SIG-M5 (cell line): ENCODE measurements at regions not wholly inside any gene's neighbourhood (a gene's known extent, or its start where the extent isn't known, plus 50 kb on each side); places are given as distances from the start of the nearest gene placed in this dataset.
"Not testable (repeated sequence)": the region's sequence is repeated elsewhere in the genome, so short reads cannot be mapped to it uniquely, and the experiment has no call there.

Source experiments
- DNase-seq: peaks from one replicate; lab custom pipeline; 2025; lab: John Stamatoyannopoulos, UW

- no peak for DNase-seq
Observed at GRCh38 chr6:112651239-112651638, 304.1 kb downstream of the RFPL4B start.

- no peak for DNase-seq
Observed at GRCh38 chr6:112659912-112660311, 312.8 kb downstream of the RFPL4B start.

- DNase-seq, result no peak
Observed at GRCh38 chr6:112660626-112661025, 313.5 kb downstream of the RFPL4B start.

GRCh38 chr6:112663698-112664097, 316.6 kb downstream of the RFPL4B start:
- no peak for DNase-seq

GRCh38 chr6:112665114-112665513, 318.0 kb downstream of the RFPL4B start:
- no peak for DNase-seq

GRCh38 chr6:112665815-112666214, 318.7 kb downstream of the RFPL4B start:
- DNase-seq, result no peak

- DNase-seq, result no peak
Observed at GRCh38 chr6:112667427-112667826, 320.3 kb downstream of the RFPL4B start.

GRCh38 chr6:112680091-112680490, 333.0 kb downstream of the RFPL4B start:
- no peak for DNase-seq

GRCh38 chr6:112682071-112682470, 334.9 kb downstream of the RFPL4B start:
- no peak for DNase-seq

GRCh38 chr6:112683106-112683505, 336.0 kb downstream of the RFPL4B start:
- DNase-seq, result no peak

GRCh38 chr6:112683926-112684325, 336.8 kb downstream of the RFPL4B start:
- DNase-seq, result no peak

GRCh38 chr6:112685521-112686220, 338.5 kb downstream of the RFPL4B start:
- not testable (repeated sequence) for DNase-seq

GRCh38 chr6:112688487-112689165, 341.5 kb downstream of the RFPL4B start:
- DNase-seq, result not testable (repeated sequence)

GRCh38 chr6:112689183-112689858, 342.2 kb downstream of the RFPL4B start:
- DNase-seq, result not testable (repeated sequence)

- DNase-seq, result no peak
Observed at GRCh38 chr6:112690497-112691202, 343.5 kb downstream of the RFPL4B start.

- DNase-seq, result no peak
Observed at GRCh38 chr6:112691289-112691688, 344.2 kb downstream of the RFPL4B start.

- DNase-seq, result no peak
Observed at GRCh38 chr6:112695001-112695400, 347.9 kb downstream of the RFPL4B start.

GRCh38 chr6:112697265-112697664, 350.1 kb downstream of the RFPL4B start:
- DNase-seq, result no peak

- no peak for DNase-seq
Observed at GRCh38 chr6:112701201-112701600, 354.1 kb downstream of the RFPL4B start.

- DNase-seq, result no peak
Observed at GRCh38 chr6:112710710-112711109, 363.6 kb downstream of the RFPL4B start.

GRCh38 chr6:112713402-112713801, 366.3 kb downstream of the RFPL4B start:
- no peak for DNase-seq

- no peak for DNase-seq
Observed at GRCh38 chr6:112717401-112717800, 370.3 kb downstream of the RFPL4B start.
